ENCODE measurements at regions not wholly inside any gene's neighbourhood (a gene's known extent, or its start where the extent isn't known, plus 50 kb on each side); places are given as distances from the start of the nearest gene placed in this dataset.
"Not testable (repeated sequence)": the region's sequence is repeated elsewhere in the genome, so short reads cannot be mapped to it uniquely, and the experiment has no call there.

- ATAC-seq: peak in 3 of 4 donors; percentile 57 to 79 (median 58)
- Histone ChIP-seq H3K27ac (peak overlapping the region in 1 of 12 donors; percentile 79), H3K27me3 (peaks cover 7 to 62% (median 23%) of the 10 kb centered on the region in 9 donors), H3K4me3 (peak overlapping the region; percentile 16 to 71 (median 44)), H3K36me3 (no peaks in the 10 kb centered on the region), H3K4me1 (peaks cover 0 to 38% (median 0%) of the 10 kb centered on the region in 12 donors), H3K9me3 (peaks cover 0 to 8% (median 0%) of the 10 kb centered on the region in 12 donors)
- DNase-seq: peak; percentile 30 to 80 (median 43)
- WGBS, 4 donors: 1 to 5% (median 3%) methylated on average over 20 to 75 of the region's 75 CpGs
- intact Hi-C loops (cut with DNase I): no loop called here
- TF ChIP-seq POLR2A (IDR thresholded peaks at IDR 0.05): no peak
- TF ChIP-seq, protein P1, sequence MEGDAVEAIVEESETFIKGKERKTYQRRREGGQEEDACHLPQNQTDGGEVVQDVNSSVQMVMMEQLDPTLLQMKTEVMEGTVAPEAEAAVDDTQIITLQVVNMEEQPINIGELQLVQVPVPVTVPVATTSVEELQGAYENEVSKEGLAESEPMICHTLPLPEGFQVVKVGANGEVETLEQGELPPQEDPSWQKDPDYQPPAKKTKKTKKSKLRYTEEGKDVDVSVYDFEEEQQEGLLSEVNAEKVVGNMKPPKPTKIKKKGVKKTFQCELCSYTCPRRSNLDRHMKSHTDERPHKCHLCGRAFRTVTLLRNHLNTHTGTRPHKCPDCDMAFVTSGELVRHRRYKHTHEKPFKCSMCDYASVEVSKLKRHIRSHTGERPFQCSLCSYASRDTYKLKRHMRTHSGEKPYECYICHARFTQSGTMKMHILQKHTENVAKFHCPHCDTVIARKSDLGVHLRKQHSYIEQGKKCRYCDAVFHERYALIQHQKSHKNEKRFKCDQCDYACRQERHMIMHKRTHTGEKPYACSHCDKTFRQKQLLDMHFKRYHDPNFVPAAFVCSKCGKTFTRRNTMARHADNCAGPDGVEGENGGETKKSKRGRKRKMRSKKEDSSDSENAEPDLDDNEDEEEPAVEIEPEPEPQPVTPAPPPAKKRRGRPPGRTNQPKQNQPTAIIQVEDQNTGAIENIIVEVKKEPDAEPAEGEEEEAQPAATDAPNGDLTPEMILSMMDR (IDR thresholded peaks at IDR 0.05): no peak
These were observed 334.4 kb downstream of the SRGAP2C start for GRCh38 chr1:121519042-121519755.

GRCh38 chr1:121519756-121520286 is 335.0 kb downstream of the SRGAP2C start:
- H3K9me3 ChIP-seq; H3K36me3 ChIP-seq; intact Hi-C loops (cut with DNase I); DNase-seq; ATAC-seq: not testable (repeated sequence)
- WGBS, 4 donors: 41 to 61% (median 51%) methylated on average over 19 of the region's 19 CpGs
- peak overlapping the region in 11 of 12 donors; percentile 22 to 71 (median 45) for H3K4me3 ChIP-seq
- peaks cover 7 to 62% (median 23%) of the 10 kb centered on the region in 9 donors for H3K27me3 ChIP-seq
- peaks cover 0 to 38% (median 0%) of the 10 kb centered on the region in 12 donors for H3K4me1 ChIP-seq
- peak overlapping the region in 1 of 12 donors; percentile 79 for H3K27ac ChIP-seq

- Histone ChIP-seq H3K27me3 (peaks cover 7 to 59% (median 23%) of the 10 kb centered on the region in 9 donors), H3K9me3 (no peaks in the 10 kb centered on the region), H3K27ac (no peak overlapping the region), H3K4me3 (no peak overlapping the region), H3K36me3 (no peaks in the 10 kb centered on the region), H3K4me1 (peaks cover 0 to 22% (median 0%) of the 10 kb centered on the region in 12 donors)
- TF ChIP-seq POLR2A (IDR thresholded peaks at IDR 0.05): no peak
- TF ChIP-seq, protein P1 (IDR thresholded peaks at IDR 0.05): no peak
- ATAC-seq: no peak
- intact Hi-C loops (cut with DNase I): no loop called here
- 54 to 82% (median 78%) methylated on average over 5 of the region's 5 CpGs for WGBS, 4 donors
- DNase-seq: no peak
These were observed 337.4 kb downstream of the SRGAP2C start for GRCh38 chr1:121522061-121522759.

GRCh38 chr1:121523112-121523511 is 338.3 kb downstream of the SRGAP2C start:
- ATAC-seq; H3K4me3 ChIP-seq; H3K27ac ChIP-seq; intact Hi-C loops (cut with DNase I); H3K9me3 ChIP-seq; H3K36me3 ChIP-seq; DNase-seq: not testable (repeated sequence)
- 75 to 87% (median 83%) methylated on average over 4 of the region's 4 CpGs for WGBS, 4 donors
- Histone ChIP-seq H3K4me1 (peaks cover 0 to 13% (median 0%) of the 10 kb centered on the region in 12 donors), H3K27me3 (peaks cover 7 to 51% (median 19%) of the 10 kb centered on the region in 9 donors)

GRCh38 chr1:121525355-121525754 is 340.6 kb downstream of the SRGAP2C start:
- TF ChIP-seq, protein P1 (IDR thresholded peaks at IDR 0.05): no peak
- TF ChIP-seq POLR2A (IDR thresholded peaks at IDR 0.05): no peak
- Histone ChIP-seq H3K27me3 (peaks cover 0 to 29% (median 3%) of the 10 kb centered on the region in 9 donors), H3K9me3 (no peaks in the 10 kb centered on the region), H3K36me3 (no peaks in the 10 kb centered on the region), H3K4me3 (no peak overlapping the region), H3K4me1 (peaks cover 0 to 12% (median 0%) of the 10 kb centered on the region in 12 donors), H3K27ac (no peak overlapping the region)
- 66 to 78% (median 74%) methylated on average over 4 of the region's 4 CpGs for WGBS, 4 donors
- ATAC-seq (no peak), DNase-seq (no peak)
- intact Hi-C loops (cut with DNase I): no loop called here

DNA sequence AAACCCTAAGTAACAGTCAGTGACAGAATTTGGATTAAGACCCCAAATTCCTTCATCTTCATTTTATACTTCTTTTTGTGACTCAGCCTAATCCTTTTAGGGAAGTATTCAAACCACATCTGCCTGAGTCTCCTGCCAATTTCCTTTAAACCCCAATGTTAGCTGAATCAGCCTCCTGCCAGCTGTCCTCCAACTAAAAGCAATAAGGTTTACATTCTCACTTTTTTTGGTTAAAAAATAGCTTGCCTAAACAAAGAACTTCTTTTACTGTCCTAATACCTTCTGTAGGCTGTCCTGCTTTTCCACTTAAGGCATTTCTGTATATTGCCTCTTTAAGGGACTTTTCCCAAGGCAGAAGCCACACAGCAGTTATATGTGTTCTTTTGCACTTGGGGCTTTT is 344.2 kb downstream of the SRGAP2C start:
- H3K9me3 ChIP-seq; H3K36me3 ChIP-seq; ATAC-seq; DNase-seq; intact Hi-C loops (cut with DNase I); H3K27me3 ChIP-seq; H3K4me3 ChIP-seq: not testable (repeated sequence)
- H3K27ac ChIP-seq: peak overlapping the region in 1 of 12 donors; percentile 46
- peaks cover 0 to 12% (median 0%) of the 10 kb centered on the region in 12 donors for H3K4me1 ChIP-seq

GRCh38 chr1:121530026-121530425 is 345.3 kb downstream of the SRGAP2C start:
- H3K4me1 ChIP-seq: peaks cover 0 to 12% (median 0%) of the 10 kb centered on the region in 12 donors
- ATAC-seq; H3K27me3 ChIP-seq; H3K36me3 ChIP-seq; intact Hi-C loops (cut with DNase I); DNase-seq; H3K4me3 ChIP-seq; H3K27ac ChIP-seq; H3K9me3 ChIP-seq: not testable (repeated sequence)
- 26 to 38% (median 32%) methylated on average over 2 of the region's 2 CpGs for WGBS, 4 donors
